Aorta (tissue), 5 donors: ENCODE measurements at regions not wholly inside any gene's neighbourhood (a gene's known extent, or its start where the extent isn't known, plus 50 kb on each side); places are given as distances from the start of the nearest gene placed in this dataset.

Experiments
- ATAC-seq: fragments of 200-7000 bp; cut with Tn5 transposase; one replicate; pipeline ENCODE4 v1.9.1; 2022; ENCODE audit warnings: moderate library complexity; ENCODE audit not compliant: low FRiP score
- DNase-seq, 2 donors: peaks; one replicate each; pipeline ENCODE4 v3.0.0-alpha.2; 2020
- H3K27ac ChIP-seq, 2 donors: one replicate each; pipeline ENCODE4 v1.5.1; 2013; ENCODE audit warnings: low read length in 2 of 2, mild to moderate bottlenecking in 2 of 2, moderate library complexity in 2 of 2, control low read depth in 1 of 2, inconsistent platforms in 1 of 2, low read depth in 1 of 2
- H3K27me3 ChIP-seq, 2 donors: one replicate each; pipeline ENCODE4 v1.6.1; 2013; ENCODE audit warnings: control low read depth in 1 of 2, low read length in 1 of 2, mild to moderate bottlenecking in 1 of 2, moderate library complexity in 1 of 2; ENCODE audit not compliant: insufficient read depth in 2 of 2, control insufficient read depth in 1 of 2
- H3K36me3 ChIP-seq, 2 donors: one replicate each; pipeline ENCODE4 v1.6.1; 2013; ENCODE audit warnings: control low read depth in 1 of 2, low read length in 1 of 2, mild to moderate bottlenecking in 1 of 2; ENCODE audit not compliant: insufficient read depth in 2 of 2, control insufficient read depth in 1 of 2
- H3K4me1 ChIP-seq, 2 donors: one replicate each; pipeline ENCODE4 v1.6.1; 2013; ENCODE audit warnings: low read length in 2 of 2, control low read depth in 1 of 2, mild to moderate bottlenecking in 1 of 2, moderate library complexity in 1 of 2; ENCODE audit not compliant: insufficient read depth in 2 of 2, control insufficient read depth in 1 of 2
- H3K4me3 ChIP-seq, 2 donors: one replicate each; pipeline ENCODE4 v1.5.1; 2013; ENCODE audit warnings: low read length in 2 of 2, control low read depth in 1 of 2, mild to moderate bottlenecking in 1 of 2
- H3K9me3 ChIP-seq: one replicate; pipeline ENCODE4 v1.6.1; 2013; ENCODE audit warnings: mild to moderate bottlenecking, low read length; ENCODE audit not compliant: control insufficient read depth
- WGBS, 2 donors: extraction: QIAGEN DNeasy Blood & Tissue Kit; methylation state at CpG; one replicate each; pipeline ENCODE4 v1.1.7; 2013; 5-methylcytosine and 5-hydroxymethylcytosine counted together
- intact Hi-C, 2 donors: fragments of 100-400 bp; cut with DNase I; formaldehyde crosslinking; loops; one replicate each; pipeline versions ENCODE4 v1.14.2 to v1.15.0; 2022
- donor health status: healthy with polysubstance abuse.
- donor health status: Bipolar disorder and iron deficiency.
- donor health status: DM: no; HTN: no; CAD: no.
- donor health status: DM: no; HTN: no; CAD: no.
- donor health status: DM: yes; HTN: yes; CAD: no.

DNA sequence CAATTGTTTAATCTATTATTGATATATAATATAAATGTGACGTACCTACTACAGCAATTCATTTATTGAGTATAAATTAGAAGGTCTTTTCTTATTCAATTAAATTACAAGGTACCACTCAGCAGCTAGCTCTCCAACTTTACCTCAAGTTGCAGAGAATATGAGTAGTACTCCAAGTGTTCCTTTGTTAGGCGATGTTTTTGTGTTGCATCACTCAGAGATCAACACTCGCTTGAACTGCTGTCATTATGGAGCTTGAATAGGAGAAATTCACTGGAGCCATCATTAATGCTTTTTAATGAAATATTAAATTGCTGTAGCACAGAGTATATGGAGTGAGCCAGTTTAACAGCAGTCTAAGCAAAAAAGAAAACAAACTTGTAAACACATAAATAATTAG lies 320.0 kb downstream of the FSIP2 start:
- Histone ChIP-seq H3K4me1 (no peaks in the 10 kb centered on the region), H3K4me3 (no peak overlapping the region), H3K27me3 (no peaks in the 10 kb centered on the region), H3K27ac (no peak overlapping the region), H3K9me3 (no peaks in the 10 kb centered on the region), H3K36me3 (no peaks in the 10 kb centered on the region)
- 95% methylated on average over 3 of the region's 3 CpGs for WGBS, 2 donors
- ATAC-seq (no peak), DNase-seq (no peak)
- intact Hi-C loops = no loop called here

DNA sequence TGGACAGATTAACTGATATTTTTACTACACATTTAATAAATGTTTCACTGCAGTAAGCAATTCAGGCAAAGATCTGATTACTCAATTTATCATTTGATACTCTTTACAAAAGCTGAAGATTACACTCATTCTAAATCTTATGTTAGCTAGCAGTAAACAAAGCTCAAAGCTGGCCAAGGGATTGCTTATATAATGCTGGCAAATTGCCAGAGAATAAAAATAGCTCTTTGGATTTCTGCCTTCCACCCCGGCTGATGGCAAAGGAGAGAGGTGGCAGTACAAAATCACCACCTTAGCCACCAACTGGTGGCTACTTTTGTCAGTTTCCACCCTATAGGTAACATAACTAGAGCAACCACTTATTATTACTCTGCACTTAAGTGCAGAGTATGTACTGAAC lies 320.5 kb downstream of the FSIP2 start:
- Histone ChIP-seq H3K36me3 (no peaks in the 10 kb centered on the region), H3K4me3 (no peak overlapping the region), H3K27ac (no peak overlapping the region), H3K9me3 (no peaks in the 10 kb centered on the region), H3K27me3 (no peaks in the 10 kb centered on the region), H3K4me1 (no peaks in the 10 kb centered on the region)
- no peak for ATAC-seq
- intact Hi-C loops = no loop called here
- 7 to 26% methylated on average over 1 of the region's 1 CpG for WGBS, 2 donors
- DNase-seq = no peak

- H3K9me3 ChIP-seq = no peaks in the 10 kb centered on the region
- H3K36me3 ChIP-seq = no peaks in the 10 kb centered on the region
- H3K4me3 ChIP-seq = no peak overlapping the region
- H3K27ac ChIP-seq = no peak overlapping the region
- no peaks in the 10 kb centered on the region for H3K4me1 ChIP-seq
- H3K27me3 ChIP-seq = no peaks in the 10 kb centered on the region
- DNase-seq = no peak
- intact Hi-C loops = no loop called here
- no peak for ATAC-seq
These were observed 322.3 kb downstream of the FSIP2 start for GRCh38 chr2:186060744-186061440.

- ATAC-seq = no peak
- Histone ChIP-seq H3K4me3 (no peak overlapping the region), H3K27ac (no peak overlapping the region), H3K36me3 (no peaks in the 10 kb centered on the region), H3K27me3 (no peaks in the 10 kb centered on the region), H3K9me3 (no peaks in the 10 kb centered on the region), H3K4me1 (no peaks in the 10 kb centered on the region)
- no peak for DNase-seq
- 89 to 93% methylated on average over 3 of the region's 3 CpGs for WGBS, 2 donors
- intact Hi-C loops = no loop called here
These were observed 325.9 kb downstream of the FSIP2 start for GRCh38 chr2:186064507-186064906.

DNA sequence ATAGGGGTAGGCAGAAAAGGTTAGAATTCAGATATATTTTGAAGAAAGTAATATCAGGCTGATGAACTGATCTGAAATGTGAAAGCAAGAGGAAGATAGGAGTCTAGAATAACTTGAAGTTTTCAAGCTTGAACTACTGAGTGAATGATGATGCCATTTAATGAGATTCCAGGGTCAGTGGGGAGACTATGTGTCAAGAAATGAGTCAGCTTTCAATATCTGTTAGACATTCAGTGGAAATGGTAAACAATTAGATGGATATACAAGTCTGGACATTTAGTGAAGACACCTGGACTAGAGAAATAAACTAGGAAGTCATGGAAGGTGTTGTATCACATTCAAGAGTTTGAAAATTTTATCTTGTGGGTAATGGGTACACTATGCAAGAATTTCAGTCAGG lies 326.9 kb downstream of the FSIP2 start:
- no peaks in the 10 kb centered on the region for H3K9me3 ChIP-seq
- DNase-seq (no peak), ATAC-seq (no peak)
- no peaks in the 10 kb centered on the region for H3K4me1 ChIP-seq
- no peaks in the 10 kb centered on the region for H3K27me3 ChIP-seq
- intact Hi-C loops = no loop called here
- H3K4me3 ChIP-seq = no peak overlapping the region
- H3K36me3 ChIP-seq = no peaks in the 10 kb centered on the region
- H3K27ac ChIP-seq = no peak overlapping the region

- H3K36me3 ChIP-seq = no peaks in the 10 kb centered on the region
- H3K4me3 ChIP-seq = no peak overlapping the region
- WGBS, 2 donors = 76 to 93% methylated on average over 3 of the region's 3 CpGs
- ATAC-seq (no peak), DNase-seq (no peak)
- H3K27me3 ChIP-seq = no peaks in the 10 kb centered on the region
- H3K4me1 ChIP-seq = no peaks in the 10 kb centered on the region
- intact Hi-C loops = no loop called here
- H3K27ac ChIP-seq = no peak overlapping the region
- no peaks in the 10 kb centered on the region for H3K9me3 ChIP-seq
These were observed 329.7 kb downstream of the FSIP2 start for GRCh38 chr2:186068139-186068801.

- Histone ChIP-seq H3K27ac (no peak overlapping the region), H3K36me3 (no peaks in the 10 kb centered on the region), H3K9me3 (no peaks in the 10 kb centered on the region), H3K4me3 (no peak overlapping the region), H3K27me3 (no peaks in the 10 kb centered on the region), H3K4me1 (no peaks in the 10 kb centered on the region)
- ATAC-seq (no peak), DNase-seq (no peak)
- WGBS, 2 donors = 71 to 83% methylated on average over 2 of the region's 2 CpGs
- intact Hi-C loops = no loop called here
These were observed 331.1 kb downstream of the FSIP2 start for GRCh38 chr2:186069676-186070075.

GRCh38 chr2:186085226-186085625 lies 346.6 kb downstream of the FSIP2 start:
- ATAC-seq = no peak
- intact Hi-C loops = no loop called here
- 40 to 51% methylated on average over 1 of the region's 1 CpG for WGBS, 2 donors
- H3K4me3 ChIP-seq = no peak overlapping the region
- H3K9me3 ChIP-seq = no peaks in the 10 kb centered on the region
- DNase-seq = no peak
- H3K4me1 ChIP-seq = no peaks in the 10 kb centered on the region
- H3K36me3 ChIP-seq = no peaks in the 10 kb centered on the region
- no peak overlapping the region for H3K27ac ChIP-seq
- H3K27me3 ChIP-seq = no peaks in the 10 kb centered on the region

- no peak for DNase-seq
- no peaks in the 10 kb centered on the region for H3K27me3 ChIP-seq
- H3K27ac ChIP-seq = no peak overlapping the region
- H3K4me1 ChIP-seq = no peaks in the 10 kb centered on the region
- WGBS, 2 donors = 0 to 5% methylated on average over 1 of the region's 1 CpG
- H3K9me3 ChIP-seq = no peaks in the 10 kb centered on the region
- no peaks in the 10 kb centered on the region for H3K36me3 ChIP-seq
- H3K4me3 ChIP-seq = no peak overlapping the region
- no peak for ATAC-seq
- intact Hi-C loops = no loop called here
These were observed 354.6 kb downstream of the FSIP2 start for GRCh38 chr2:186093174-186093573.
